OCI-LY3 (cell line): ENCODE measurements at regions not wholly inside any gene's neighbourhood (a gene's known extent, or its start where the extent isn't known, plus 50 kb on each side); places are given as distances from the start of the nearest gene placed in this dataset.

Source experiments
- CTCF ChIP-seq: fragments of 200-600, 300-600 bp; sonication (generic); IDR thresholded peaks from 2 replicates; pipeline ENCODE4 v1.5.1; 2014; ENCODE audit warnings: antibody characterized with exemption, low read length, low read depth
- EZH2phosphoT487 ChIP-seq: fragments of 200-600 bp; shearing (Covaris generic); IDR thresholded peaks from 2 replicates; pipeline ENCODE4 v1.6.1; 2018; ENCODE audit warnings: antibody characterized with exemption, mixed run types, low read depth

DNA sequence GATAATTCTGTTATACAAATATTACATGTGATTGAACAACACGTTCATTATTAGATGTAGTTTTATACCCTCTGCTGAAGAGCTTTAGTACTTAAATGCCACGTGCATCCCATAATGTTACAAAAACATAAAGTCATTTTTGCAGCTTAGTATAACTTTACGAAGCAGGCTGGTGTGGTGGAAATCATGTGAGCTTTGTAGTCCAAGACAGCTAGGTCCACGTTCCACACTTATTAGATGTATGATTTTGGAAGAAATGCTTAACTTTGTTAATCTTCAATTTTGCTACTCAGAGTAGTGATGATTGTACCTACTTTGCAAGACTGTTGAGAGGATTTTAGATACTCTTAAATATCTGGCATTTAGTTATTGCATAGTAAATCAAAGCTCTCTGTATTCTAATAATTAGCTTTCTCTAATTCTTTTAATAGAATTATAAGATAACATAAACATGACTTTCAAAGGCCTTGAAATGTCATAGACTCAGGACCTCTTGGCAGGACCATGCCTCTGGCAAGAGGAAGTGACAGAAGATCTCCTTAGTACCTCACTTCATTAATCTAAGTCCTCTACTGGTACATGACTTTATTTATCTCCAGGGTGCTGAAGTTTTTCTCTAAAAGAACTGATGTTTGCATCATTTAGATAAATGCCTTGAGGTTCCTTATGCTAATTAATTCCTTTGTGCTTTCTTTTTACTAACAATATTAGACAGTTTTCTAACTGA lies 153.7 kb downstream of the PCDH20 start:
- TF ChIP-seq CTCF (no peak), EZH2phosphoT487 (no peak)
